ENCODE measurements at regions not wholly inside any gene's neighbourhood (a gene's known extent, or its start where the extent isn't known, plus 50 kb on each side); places are given as distances from the start of the nearest gene placed in this dataset.

- DNase-seq (ENCODE audit: low read depth): no peak
- no peak overlapping the region for H3K4me3 ChIP-seq (ENCODE audit: control insufficient read depth, low read depth, low read length)
- TF ChIP-seq, protein P1, sequence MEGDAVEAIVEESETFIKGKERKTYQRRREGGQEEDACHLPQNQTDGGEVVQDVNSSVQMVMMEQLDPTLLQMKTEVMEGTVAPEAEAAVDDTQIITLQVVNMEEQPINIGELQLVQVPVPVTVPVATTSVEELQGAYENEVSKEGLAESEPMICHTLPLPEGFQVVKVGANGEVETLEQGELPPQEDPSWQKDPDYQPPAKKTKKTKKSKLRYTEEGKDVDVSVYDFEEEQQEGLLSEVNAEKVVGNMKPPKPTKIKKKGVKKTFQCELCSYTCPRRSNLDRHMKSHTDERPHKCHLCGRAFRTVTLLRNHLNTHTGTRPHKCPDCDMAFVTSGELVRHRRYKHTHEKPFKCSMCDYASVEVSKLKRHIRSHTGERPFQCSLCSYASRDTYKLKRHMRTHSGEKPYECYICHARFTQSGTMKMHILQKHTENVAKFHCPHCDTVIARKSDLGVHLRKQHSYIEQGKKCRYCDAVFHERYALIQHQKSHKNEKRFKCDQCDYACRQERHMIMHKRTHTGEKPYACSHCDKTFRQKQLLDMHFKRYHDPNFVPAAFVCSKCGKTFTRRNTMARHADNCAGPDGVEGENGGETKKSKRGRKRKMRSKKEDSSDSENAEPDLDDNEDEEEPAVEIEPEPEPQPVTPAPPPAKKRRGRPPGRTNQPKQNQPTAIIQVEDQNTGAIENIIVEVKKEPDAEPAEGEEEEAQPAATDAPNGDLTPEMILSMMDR (conservative IDR thresholded peaks at IDR 0.05; ENCODE audit: control insufficient read depth, insufficient read depth, low read depth, low read length): no peak
These were observed 136.7 kb downstream of the ZDHHC20 start for GRCh38 chr13:21322327-21322965.

Data from fibroblast of mammary gland (primary cell).